GM19351 (cell line): ENCODE measurements at regions not wholly inside any gene's neighbourhood (a gene's known extent, or its start where the extent isn't known, plus 50 kb on each side); places are given as distances from the start of the nearest gene placed in this dataset.

ENCODE experiments used
- ATAC-seq: cut with Tn5 transposase; IDR thresholded peaks from one replicate; pipeline ENCODE4 v1.9.1; 2021; ENCODE audit warnings: mild to moderate bottlenecking, moderate library complexity; ENCODE audit not compliant: unreplicated experiment

DNA sequence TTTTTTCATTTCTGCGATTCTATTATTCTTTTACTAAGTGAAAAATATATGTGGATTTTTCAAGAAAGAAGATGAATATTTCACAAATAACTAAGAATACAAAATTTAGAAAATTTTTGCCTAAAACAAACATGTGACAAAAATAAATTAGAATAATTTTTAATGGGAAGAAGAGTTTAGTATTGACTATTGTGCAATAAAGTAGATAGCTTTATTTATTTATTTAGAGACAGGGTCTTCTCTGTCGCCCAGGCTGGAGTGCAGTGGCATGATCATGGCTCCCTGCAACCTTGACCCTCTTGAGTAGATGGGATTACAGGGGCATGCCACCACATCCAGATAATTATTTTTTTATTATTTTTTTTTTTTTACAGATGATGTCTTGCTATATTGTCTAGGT lies 95.3 kb upstream of the PAQR3 start:
- ATAC-seq = no peak

DNA sequence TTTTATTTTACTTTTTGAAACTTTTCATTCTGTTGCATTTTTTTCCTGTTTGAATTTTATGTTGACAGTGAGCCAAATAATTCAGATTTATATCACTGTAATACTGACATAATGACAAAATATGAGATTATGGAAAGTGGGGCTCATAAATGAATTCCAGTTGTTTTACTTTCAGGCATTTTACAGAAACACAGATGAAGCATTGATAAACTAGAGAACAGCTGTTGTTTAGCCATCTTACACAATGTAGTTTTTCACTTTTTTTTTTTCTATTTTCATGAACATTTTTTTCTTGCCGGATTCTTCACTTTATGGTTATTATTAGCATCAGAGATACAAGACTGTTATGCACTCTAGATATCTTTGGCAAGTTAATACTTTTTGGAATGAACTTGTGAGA lies 91.7 kb upstream of the PAQR3 start:
- no peak for ATAC-seq

DNA sequence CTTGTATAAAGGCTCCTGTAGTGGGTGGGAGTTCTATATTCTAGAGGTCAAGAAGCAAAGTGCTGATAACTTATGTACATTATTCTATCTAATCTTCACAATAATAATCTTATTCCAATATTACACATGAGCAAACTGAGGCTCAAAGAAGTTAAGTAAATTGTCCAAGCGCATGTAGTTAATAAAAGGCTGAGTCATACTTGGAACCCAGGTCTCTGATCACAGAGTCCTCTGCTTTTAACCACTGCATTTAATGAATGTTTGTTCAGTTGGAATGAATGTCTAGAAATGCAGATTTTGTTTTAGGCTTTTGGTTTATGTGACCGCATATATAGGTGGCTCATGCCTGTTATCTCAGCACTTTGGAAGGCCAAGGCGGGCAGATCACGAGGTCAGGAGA lies 88.4 kb upstream of the PAQR3 start:
- ATAC-seq = no peak

DNA sequence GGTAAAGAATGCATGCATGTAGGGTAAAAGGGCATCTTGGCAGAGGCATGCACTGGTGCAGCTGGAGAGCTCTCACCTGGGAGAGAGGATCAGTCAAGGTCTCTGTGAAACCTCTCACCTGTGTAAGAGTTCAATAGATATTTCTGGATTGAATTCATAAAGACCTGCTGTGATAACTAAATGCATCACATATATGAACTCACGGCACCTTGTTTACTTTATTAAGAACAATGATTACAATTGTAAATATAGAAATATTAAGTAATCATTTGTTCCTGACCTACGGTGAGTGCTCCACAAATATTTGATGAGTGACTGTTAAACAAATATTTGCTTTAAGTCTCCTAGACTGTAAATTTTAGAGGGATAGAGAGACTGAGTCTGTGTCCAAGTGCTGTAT lies 85.9 kb upstream of the PAQR3 start:
- ATAC-seq = no peak

DNA sequence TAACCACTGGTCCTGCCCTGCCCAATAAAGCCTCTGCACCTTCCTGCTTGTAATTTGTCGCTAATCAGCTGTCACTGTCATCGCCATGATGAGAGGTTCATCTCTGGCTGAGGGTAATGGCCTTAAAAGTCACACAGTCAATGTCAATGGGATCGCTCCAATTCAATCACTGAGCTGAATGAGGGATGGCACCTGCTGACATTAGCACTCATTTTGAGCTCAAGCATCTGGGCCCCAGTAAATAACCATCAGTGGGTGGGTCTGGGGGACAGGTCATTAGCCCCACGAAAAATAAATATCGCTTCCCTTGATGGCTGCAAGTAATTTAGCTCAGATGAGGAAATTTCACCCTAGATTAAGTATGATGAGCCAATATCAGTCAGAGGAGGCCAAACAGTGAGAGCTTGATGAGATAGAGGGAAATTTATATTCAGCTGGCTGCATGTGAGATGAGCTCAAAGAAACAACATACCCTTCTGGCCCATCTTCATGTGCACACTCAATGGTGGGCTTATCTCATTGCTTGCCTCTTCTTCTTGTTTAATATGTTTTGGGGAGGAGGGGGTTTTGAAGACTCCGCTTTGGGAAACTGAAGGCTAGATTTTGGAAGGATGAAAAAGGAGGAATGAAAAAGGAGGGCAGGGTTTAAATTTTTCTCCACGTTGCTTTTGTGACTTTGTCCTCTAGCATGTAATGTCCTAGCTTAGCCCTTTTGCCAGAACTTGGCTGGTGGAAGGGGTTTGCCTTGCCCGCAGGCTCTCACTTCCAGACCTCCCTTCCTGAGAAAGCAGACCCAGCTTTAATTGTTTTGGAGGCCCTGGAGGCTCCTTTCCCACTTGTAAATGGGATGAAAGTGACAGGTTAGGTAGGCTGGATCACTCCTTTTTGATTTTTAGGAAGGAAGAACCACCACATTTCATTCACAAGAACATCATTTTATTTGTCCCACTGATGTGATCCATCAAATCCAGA lies 84.8 kb upstream of the PAQR3 start:
- ATAC-seq = no peak

DNA sequence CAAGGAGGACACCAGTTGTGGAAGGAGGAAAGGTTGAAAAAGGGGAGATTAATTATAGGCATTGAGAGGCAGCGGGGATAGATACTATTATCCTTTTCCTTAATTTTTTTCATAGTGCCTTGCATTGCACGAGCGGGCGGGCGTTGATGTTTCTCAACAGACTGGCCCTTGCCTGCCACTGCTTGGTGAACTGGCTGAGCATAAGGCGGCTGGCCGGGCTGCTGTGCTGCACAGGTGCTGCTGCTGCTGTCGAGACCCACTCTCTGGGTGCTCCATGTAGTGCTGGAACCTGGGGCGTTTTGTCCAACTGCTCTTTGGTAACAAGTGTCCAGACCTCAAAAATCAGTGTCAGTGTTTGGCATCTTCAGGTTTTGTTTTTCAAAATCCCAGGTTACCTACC lies 83.3 kb upstream of the PAQR3 start:
- ATAC-seq = no peak

DNA sequence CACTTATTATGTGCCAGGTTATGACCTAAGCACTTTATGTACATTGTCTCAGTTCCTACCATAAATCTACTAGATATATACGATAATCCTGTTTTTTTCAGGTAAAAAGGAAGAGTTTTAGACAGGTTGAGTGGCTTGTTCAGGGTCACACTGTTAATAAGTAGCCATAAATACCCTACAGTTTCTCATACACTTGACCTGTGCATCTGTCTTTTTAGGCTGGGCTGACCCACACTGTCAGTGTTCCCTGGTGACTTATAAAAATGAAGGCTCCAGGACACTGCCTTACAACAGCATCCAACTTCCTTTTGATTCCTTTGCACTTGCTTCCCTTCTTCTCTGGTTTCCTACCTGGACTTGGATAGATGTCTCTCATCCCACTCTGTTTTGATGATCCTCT lies 78.2 kb upstream of the PAQR3 start:
- ATAC-seq = no peak

DNA sequence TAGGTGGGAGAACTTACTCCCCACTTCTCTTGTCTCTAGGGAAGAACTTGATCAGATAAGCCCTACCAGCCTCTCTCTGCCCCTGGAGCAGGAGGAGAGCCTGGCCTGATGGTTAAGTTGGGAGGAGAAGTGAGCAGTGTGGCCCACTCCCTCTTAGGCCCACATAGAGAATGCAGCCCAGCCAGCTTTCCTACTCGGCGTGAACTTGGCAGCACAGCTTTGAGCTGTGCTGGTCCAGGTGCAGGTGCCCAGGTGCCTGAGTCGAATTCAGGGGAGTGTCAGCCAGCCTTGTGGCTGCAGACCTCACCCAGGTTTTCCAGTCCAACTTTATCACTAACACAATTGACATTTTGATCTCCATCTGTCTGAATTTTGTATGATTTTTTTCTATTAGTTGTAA lies 77.6 kb upstream of the PAQR3 start:
- ATAC-seq = no peak

DNA sequence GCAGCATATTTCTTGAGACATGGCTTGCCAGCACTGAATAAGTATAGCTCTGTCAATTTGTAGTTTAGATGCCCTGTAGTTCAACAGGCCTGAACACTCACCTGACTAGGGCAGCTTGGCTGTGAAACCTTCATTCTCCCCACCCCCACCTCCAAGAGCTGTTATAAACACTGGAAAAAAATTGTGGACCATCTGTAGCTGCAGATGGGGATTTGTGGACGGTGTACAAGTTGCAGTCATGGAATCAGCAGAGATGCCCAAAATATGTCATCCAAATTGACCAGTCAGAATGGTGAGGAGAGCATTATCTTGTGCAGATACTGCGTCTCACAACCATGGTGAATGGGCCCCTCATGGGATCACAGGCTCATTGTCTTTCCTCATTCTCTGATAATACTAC lies 76.2 kb upstream of the PAQR3 start:
- no peak for ATAC-seq

DNA sequence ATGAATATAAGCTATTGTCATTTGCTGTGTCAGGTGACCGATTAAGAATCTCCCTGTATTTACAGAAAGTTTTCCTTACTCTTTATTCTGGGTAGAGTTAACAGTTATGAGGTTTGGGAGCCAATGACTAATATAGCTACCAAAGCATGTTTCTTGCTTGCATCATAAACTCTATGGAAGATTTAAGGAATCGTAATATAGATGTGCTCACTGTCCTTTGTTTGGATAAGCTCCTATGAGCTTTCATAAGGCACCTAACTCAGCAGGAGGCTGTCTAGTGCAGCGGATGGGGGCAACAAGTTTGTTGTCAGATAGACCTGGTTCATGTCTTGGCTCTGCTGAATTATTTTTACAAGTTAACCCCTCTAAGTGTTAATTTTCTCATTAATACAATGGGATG lies 75.0 kb upstream of the PAQR3 start:
- no peak for ATAC-seq

DNA sequence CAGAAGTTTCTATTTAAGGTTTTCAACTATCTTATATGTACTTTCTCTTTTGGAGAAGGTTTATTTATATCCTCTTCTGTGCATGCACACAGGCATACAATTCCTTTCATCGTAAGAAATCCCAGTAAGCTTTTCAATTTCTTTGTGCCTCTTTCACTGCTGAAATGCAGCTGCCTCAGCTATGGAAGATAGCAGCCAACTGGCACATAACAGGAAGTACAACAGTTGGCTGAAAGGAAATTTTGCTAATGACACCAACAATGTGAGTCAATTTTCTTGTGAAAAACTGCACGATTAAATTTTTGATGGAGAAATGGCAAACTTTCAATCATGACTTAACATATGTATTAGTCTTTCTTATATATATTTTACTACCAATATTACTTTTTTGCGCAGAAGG lies 74.5 kb upstream of the PAQR3 start:
- no peak for ATAC-seq

DNA sequence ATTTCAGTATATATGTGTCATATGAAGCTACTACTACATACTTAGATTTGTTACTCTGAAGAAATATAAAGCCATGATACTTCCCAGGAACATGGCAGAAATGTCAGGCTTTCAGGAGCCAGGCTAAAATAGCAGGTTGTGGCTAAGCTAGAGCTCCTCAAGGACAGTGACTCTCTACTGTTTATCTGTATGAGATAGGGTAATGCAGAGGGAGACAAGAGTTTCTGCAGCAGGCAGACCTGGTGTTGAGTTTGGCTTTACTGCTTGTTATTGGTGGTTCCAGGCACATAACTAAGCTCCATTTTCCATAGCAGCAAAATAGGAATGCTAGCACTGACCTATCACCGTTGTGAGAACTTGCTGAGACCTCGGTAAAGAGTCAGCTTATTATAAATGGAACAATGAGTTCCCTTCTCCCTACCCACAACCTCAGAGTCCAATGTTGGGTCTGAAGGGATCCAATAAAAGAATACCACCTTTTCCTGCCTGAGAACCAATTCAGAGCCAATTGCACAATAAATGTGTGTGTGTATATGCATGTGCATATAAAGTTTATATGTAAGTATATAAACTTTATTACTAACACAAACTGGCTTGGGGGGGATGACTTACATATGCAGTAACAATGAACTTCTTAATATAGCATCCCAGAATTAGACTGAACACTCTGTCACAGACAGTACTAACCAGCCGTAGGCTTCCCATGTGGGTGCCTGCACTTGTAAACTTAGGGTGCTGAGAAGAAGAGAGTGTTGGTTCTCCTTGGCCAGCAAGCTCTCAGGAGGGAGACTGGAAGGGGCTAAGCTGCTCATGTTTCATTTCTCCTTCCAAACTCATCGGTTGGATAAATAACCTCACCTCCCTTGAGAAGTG lies 51.9 kb upstream of the PAQR3 start:
- ATAC-seq = no peak

DNA sequence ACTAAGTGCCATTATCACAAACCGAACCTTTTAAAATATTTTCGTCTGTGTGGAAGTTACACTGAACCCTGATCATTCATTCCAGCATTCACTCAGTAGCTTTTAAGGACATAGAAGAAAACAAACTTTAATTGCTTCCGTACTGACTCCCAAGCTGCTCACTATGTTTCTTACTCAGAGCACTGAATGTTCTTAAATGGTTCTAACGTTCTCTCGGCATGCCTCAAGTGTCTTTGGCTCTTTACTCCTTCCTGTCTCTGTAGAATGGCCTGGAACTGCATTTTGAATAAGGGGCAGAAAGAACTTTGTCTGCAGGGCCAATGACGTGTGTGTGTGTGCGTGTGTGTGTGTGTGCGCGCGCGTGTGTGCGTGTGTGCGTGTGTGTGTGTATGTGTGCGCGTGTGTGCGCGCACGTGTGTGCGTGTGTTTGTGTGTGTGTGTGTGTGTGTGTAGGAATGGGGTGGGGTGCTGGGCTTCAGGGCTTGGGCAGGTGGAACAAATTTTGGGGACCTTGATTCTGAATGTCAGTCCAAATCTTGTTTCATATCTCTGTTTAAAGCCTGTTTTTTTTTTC lies 50.5 kb upstream of the PAQR3 start:
- no peak for ATAC-seq
